GM21619 (cell line): ENCODE measurements at regions not wholly inside any gene's neighbourhood (a gene's known extent, or its start where the extent isn't known, plus 50 kb on each side); places are given as distances from the start of the nearest gene placed in this dataset.

Experiments
- ATAC-seq: cut with Tn5 transposase; IDR thresholded peaks from one replicate; pipeline ENCODE4 v1.9.1; 2021; ENCODE audit not compliant: unreplicated experiment

DNA sequence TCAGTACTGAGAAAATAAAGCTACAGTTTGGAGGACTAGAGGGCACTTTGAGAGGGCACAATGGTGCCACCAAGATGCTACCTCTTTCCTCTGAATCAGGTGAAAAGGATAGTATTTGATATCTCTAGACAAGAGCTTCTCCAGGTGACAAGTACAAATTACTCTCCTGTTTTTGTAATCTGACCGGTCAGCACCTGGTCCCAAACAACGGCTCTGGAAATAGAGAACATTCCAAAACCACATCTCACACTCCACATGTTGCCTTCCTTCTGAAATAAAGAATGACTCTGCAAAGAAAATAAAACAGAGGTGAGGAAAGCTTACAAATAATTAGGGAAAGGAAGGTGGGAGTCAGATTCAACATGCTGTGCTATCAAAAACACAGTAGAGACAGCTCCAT, 51.3 kb upstream of the CITED2 start:
- no peak for ATAC-seq

DNA sequence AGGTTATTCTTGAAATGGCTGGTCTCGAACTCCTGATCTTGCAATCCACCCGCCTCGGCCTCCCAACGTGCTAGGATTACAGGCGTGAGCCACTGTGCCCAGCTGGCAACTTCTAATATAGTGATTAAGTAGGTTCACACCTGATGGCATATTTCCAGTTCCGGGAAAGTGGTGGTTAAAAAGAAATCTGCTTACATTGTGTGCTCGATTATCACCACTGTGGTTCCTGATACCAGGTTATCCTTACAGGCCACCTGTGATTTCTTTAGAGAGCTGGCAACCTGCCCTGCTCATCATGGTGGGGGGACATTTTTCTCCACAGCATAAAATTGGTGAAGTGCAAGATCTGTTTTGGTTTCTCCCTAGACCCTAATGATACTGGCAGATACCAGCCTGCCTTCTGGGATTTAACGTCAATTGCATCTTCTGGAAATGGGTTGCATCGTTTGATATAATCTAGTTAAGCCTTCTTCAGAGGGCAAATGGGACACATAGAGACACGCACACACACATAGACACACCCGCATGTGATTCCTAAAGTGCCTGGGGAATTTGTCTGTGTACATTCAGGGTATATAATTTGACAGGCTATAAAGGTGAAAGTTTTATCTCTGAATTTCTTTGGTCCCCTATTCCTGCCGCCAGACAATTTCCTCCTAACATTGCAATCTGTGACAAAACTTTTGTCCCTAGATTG, 49.7 kb upstream of the CITED2 start:
- ATAC-seq: no peak
